H1 (cell line): ENCODE measurements at regions not wholly inside any gene's neighbourhood (a gene's known extent, or its start where the extent isn't known, plus 50 kb on each side); places are given as distances from the start of the nearest gene placed in this dataset.

ENCODE experiments used
- CTCF ChIA-PET: fragments of 300-600 bp; sonication (Branson Sonifier 250); formaldehyde crosslinking; loops from one replicate; lab custom pipeline; 2021; ENCODE audit not compliant: partially characterized antibody; lab: Charles Lee
- POLR2A ChIA-PET: fragments of 300-600 bp; sonication (Branson Sonifier 250); formaldehyde crosslinking; loops from one replicate; lab custom pipeline; 2021; ENCODE audit warnings: inconsistent platforms; ENCODE audit not compliant: partially characterized antibody; lab: Charles Lee
- DNase-seq, 2 experiments: peaks; one replicate each; pipeline versions ENCODE4 v3.0.0 to v3.0.0-alpha.2; 2010 to 2022; ENCODE audit warnings: low spot score in 2 of 2, low read depth in 1 of 2, mixed read lengths in 1 of 2
- FAIRE-seq: peaks from 2 replicates; lab custom pipeline; 2011; peaks lifted over from hg19 to GRCh38; lab: Jason Lieb, UNC
- H2AFZ ChIP-seq: 2 replicates; pipeline ENCODE4 v1.8.1; 2012; ENCODE audit warnings: low read length, inconsistent platforms
- H2AK5ac ChIP-seq: 2 replicates; pipeline ENCODE4 v1.6.1; 2013; ENCODE audit warnings: low read depth, low read length
- H2BK120ac ChIP-seq: replicated peaks from 2 replicates; pipeline ENCODE3; 2013; ENCODE audit warnings: low read depth, low read length, inconsistent platforms
- H2BK12ac ChIP-seq: 2 replicates; pipeline ENCODE4 v1.6.1; 2013; ENCODE audit warnings: low read depth, low read length
- H2BK15ac ChIP-seq: 2 replicates; pipeline ENCODE4 v1.6.1; 2013; ENCODE audit warnings: low read length
- H2BK20ac ChIP-seq: 2 replicates; pipeline ENCODE4 v1.6.1; 2013; ENCODE audit warnings: low read length
- H2BK5ac ChIP-seq: 2 replicates; pipeline ENCODE4 v1.6.1; 2013; ENCODE audit warnings: low read depth, low read length
- H3K14ac ChIP-seq: 2 replicates; pipeline ENCODE4 v1.6.1; 2013; ENCODE audit warnings: inconsistent platforms; ENCODE audit not compliant: insufficient read length
- H3K18ac ChIP-seq: 2 replicates; pipeline ENCODE4 v1.6.1; 2013; ENCODE audit warnings: low read length; ENCODE audit errors: extremely low read depth
- H3K23ac ChIP-seq: 2 replicates; pipeline ENCODE4 v1.6.1; 2013; ENCODE audit warnings: inconsistent platforms; ENCODE audit not compliant: insufficient read length
- H3K23me2 ChIP-seq: 2 replicates; pipeline ENCODE4 v1.6.1; 2013; ENCODE audit warnings: low read depth, low read length
- H3K27ac ChIP-seq: 2 replicates; pipeline ENCODE4 v1.6.1; 2011; ENCODE audit warnings: low read depth, low read length, inconsistent platforms
- H3K27me3 ChIP-seq, 4 experiments: replicated peaks in 1 of 4; 1 replicate in 1 of 4; 2 replicates in 3 of 4; pipeline versions ENCODE4 v1.6.1 to v1.8.1; 2011 to 2013; ENCODE audit warnings: low read length in 3 of 4, mild to moderate bottlenecking in 3 of 4, inconsistent platforms in 2 of 4, mixed read lengths in 2 of 4, moderate library complexity in 1 of 4; ENCODE audit not compliant: control insufficient read depth in 3 of 4, insufficient read depth in 3 of 4; ENCODE audit errors: extremely low read depth in 1 of 4
- H3K36me3 ChIP-seq, 4 experiments: 2 replicates each; pipeline versions ENCODE4 v1.6.1 to v1.8.1; 2011 to 2013; ENCODE audit warnings: mild to moderate bottlenecking in 4 of 4, low read length in 3 of 4, moderate library complexity in 2 of 4, control low read depth in 1 of 4, inconsistent platforms in 1 of 4; ENCODE audit not compliant: insufficient read depth in 4 of 4, control insufficient read depth in 2 of 4
- H3K4ac ChIP-seq: replicated peaks from 2 replicates; pipeline ENCODE3; 2013; ENCODE audit warnings: low read length, low read depth, mixed read lengths, inconsistent platforms; ENCODE audit not compliant: insufficient read length
- H3K4me1 ChIP-seq, 4 experiments: replicated peaks in 1 of 4; 1 replicate in 1 of 4; 2 replicates in 3 of 4; pipeline versions ENCODE4 v1.6.1 to v1.8.1; 2011 to 2013; ENCODE audit warnings: low read length in 3 of 4, inconsistent platforms in 2 of 4, mixed read lengths in 1 of 4; ENCODE audit not compliant: insufficient read depth in 4 of 4, control insufficient read depth in 3 of 4
- H3K4me2 ChIP-seq, 2 experiments: 2 replicates each; pipeline versions ENCODE4 v1.6.1 to v1.8.1; 2011 to 2013; ENCODE audit warnings: low read depth in 2 of 2, low read length in 2 of 2, control low read depth in 1 of 2, inconsistent platforms in 1 of 2, mild to moderate bottlenecking in 1 of 2; ENCODE audit not compliant: insufficient read depth in 1 of 2
- H3K4me3 ChIP-seq, 4 experiments: fragments of 200-600, 300-600 bp in 1 of 4; sonication (generic), shearing (Covaris generic), sonication (Bioruptor Twin) in 1 of 4; 2 replicates each; pipeline versions ENCODE4 v1.5.1 to v1.8.1; 2011 to 2016; ENCODE audit warnings: low read length in 4 of 4, low read depth in 3 of 4, control low read depth in 2 of 4, inconsistent platforms in 2 of 4, mild to moderate bottlenecking in 2 of 4, mixed read lengths in 1 of 4, moderate library complexity in 1 of 4; ENCODE audit not compliant: insufficient read depth in 2 of 4; ENCODE audit errors: extremely low read depth in 1 of 4
- H3K56ac ChIP-seq: replicated peaks from 2 replicates; pipeline ENCODE3; 2013; ENCODE audit warnings: low read depth, mild to moderate bottlenecking, mixed read lengths, low read length, inconsistent platforms; ENCODE audit not compliant: insufficient read length
- H3K79me1 ChIP-seq: 2 replicates; pipeline ENCODE4 v1.6.1; 2013; ENCODE audit warnings: low read depth, low read length, control low read depth
- H3K79me2 ChIP-seq, 2 experiments: 2 replicates each; pipeline versions ENCODE4 v1.6.1 to v1.8.1; 2012 to 2013; ENCODE audit warnings: low read length in 2 of 2, mild to moderate bottlenecking in 2 of 2, inconsistent platforms in 1 of 2; ENCODE audit not compliant: insufficient read depth in 2 of 2, control insufficient read depth in 1 of 2
- H3K9ac ChIP-seq, 4 experiments: replicated peaks in 1 of 4; 1 replicate in 1 of 4; 2 replicates in 3 of 4; pipeline versions ENCODE4 v1.6.1 to v1.8.1; 2011 to 2013; ENCODE audit warnings: low read depth in 3 of 4, low read length in 3 of 4, control low read depth in 2 of 4, mild to moderate bottlenecking in 2 of 4, moderate library complexity in 2 of 4, inconsistent platforms in 1 of 4; ENCODE audit errors: extremely low read depth in 1 of 4
- H3K9me3 ChIP-seq, 2 experiments: 2 replicates each; pipeline versions ENCODE4 v1.6.1 to v1.8.1; 2012 to 2013; ENCODE audit warnings: mild to moderate bottlenecking in 2 of 2, moderate library complexity in 2 of 2, control low read depth in 1 of 2, inconsistent platforms in 1 of 2, low read depth in 1 of 2, low read length in 1 of 2, mixed read lengths in 1 of 2; ENCODE audit not compliant: insufficient read depth in 2 of 2
- H4K20me1 ChIP-seq, 2 experiments: replicated peaks in 1 of 2; 2 replicates each; pipeline versions ENCODE3 to v1.8.1; 2011 to 2013; ENCODE audit warnings: inconsistent platforms in 2 of 2, low read length in 2 of 2, mild to moderate bottlenecking in 1 of 2; ENCODE audit not compliant: insufficient read depth in 2 of 2, control insufficient read depth in 1 of 2
- H4K5ac ChIP-seq: 2 replicates; pipeline ENCODE4 v1.6.1; 2013; ENCODE audit warnings: low read length, low read depth, mixed read lengths, inconsistent platforms; ENCODE audit not compliant: insufficient read length
- H4K8ac ChIP-seq: 2 replicates; pipeline ENCODE4 v1.8.0; 2013; ENCODE audit warnings: mild to moderate bottlenecking, moderate library complexity, low read length, inconsistent platforms; ENCODE audit not compliant: insufficient read depth; ENCODE audit errors: extremely low read depth
- H4K91ac ChIP-seq: replicated peaks from 2 replicates; pipeline ENCODE3; 2013; ENCODE audit warnings: low read length, mixed read lengths, inconsistent platforms; ENCODE audit not compliant: insufficient read length
- BACH1 ChIP-seq: IDR thresholded peaks from 2 replicates; pipeline ENCODE4 v1.6.1; 2012; ENCODE audit warnings: low read length, improper control_type of control experiment
- BCL11A ChIP-seq, 2 experiments: IDR thresholded peaks; one replicate each; pipeline ENCODE4 v1.6.1; 2011; ENCODE audit warnings: low read depth in 2 of 2, low read length in 2 of 2, mild to moderate bottlenecking in 2 of 2
- CHD2 ChIP-seq: IDR thresholded peaks from 2 replicates; pipeline ENCODE4 v1.6.1; 2012; ENCODE audit warnings: low read length, improper control_type of control experiment
- GTF2F1 ChIP-seq: IDR thresholded peaks from 2 replicates; pipeline ENCODE4 v1.6.1; 2012; ENCODE audit warnings: low read depth, low read length, improper control_type of control experiment, borderline replicate concordance
- HDAC2 ChIP-seq, 2 experiments: fragments of 300-600 bp in 1 of 2; sonication (generic) in 1 of 2; IDR thresholded peaks; 2 replicates each; pipeline ENCODE4 v1.6.1; 2011 to 2012; ENCODE audit warnings: low read depth in 2 of 2, low read length in 2 of 2, mild to moderate bottlenecking in 2 of 2, moderate library complexity in 2 of 2, borderline replicate concordance in 1 of 2, inconsistent platforms in 1 of 2
- JUN ChIP-seq: IDR thresholded peaks from 2 replicates; pipeline ENCODE4 v1.6.1; 2011; ENCODE audit warnings: low read depth, mild to moderate bottlenecking, improper control_type of control experiment, low read length
- KDM4A ChIP-seq: IDR thresholded peaks from one replicate; pipeline ENCODE4 v1.7.1; 2012; ENCODE audit warnings: low read depth, mild to moderate bottlenecking, moderate library complexity, low read length, inconsistent platforms; ENCODE audit not compliant: severe bottlenecking
- NRF1 ChIP-seq: IDR thresholded peaks from 2 replicates; pipeline ENCODE4 v1.6.1; 2011; ENCODE audit warnings: mild to moderate bottlenecking, low read depth, low read length, improper control_type of control experiment
- RNF2 ChIP-seq: fragments of 200-900, 300-1000 bp; sonication (generic); IDR thresholded peaks from 2 replicates; pipeline ENCODE4 v1.7.1; 2016; ENCODE audit warnings: borderline replicate concordance, low read depth, mild to moderate bottlenecking, antibody characterized with exemption, low read length; ENCODE audit not compliant: poor library complexity, severe bottlenecking; ENCODE audit errors: missing control alignments
- SAP30 ChIP-seq: fragments of 300-600 bp; sonication (generic); IDR thresholded peaks from 2 replicates; pipeline ENCODE4 v1.7.1; 2012; ENCODE audit warnings: low read length, moderate library complexity, mild to moderate bottlenecking, inconsistent platforms; ENCODE audit not compliant: insufficient read depth, insufficient replicate concordance
- SIRT6 ChIP-seq: IDR thresholded peaks from one replicate; pipeline ENCODE4 v1.7.1; 2012; ENCODE audit warnings: low read length, inconsistent platforms
- SUZ12 ChIP-seq: fragments of 200-600 bp; sonication (generic); IDR thresholded peaks from 2 replicates; pipeline ENCODE4 v1.6.1; 2012; ENCODE audit warnings: mild to moderate bottlenecking, inconsistent platforms, low read length, moderate library complexity, mixed read lengths
- TCF12 ChIP-seq: IDR thresholded peaks from 2 replicates; pipeline ENCODE4 v1.6.1; 2011; ENCODE audit warnings: low read depth, mild to moderate bottlenecking, low read length
- USF2 ChIP-seq: IDR thresholded peaks from 2 replicates; pipeline ENCODE4 v1.6.1; 2011; ENCODE audit warnings: low read length, improper control_type of control experiment
- WGBS, 2 experiments: shearing (Covaris generic) in 1 of 2; methylation state at CpG; one replicate each; pipeline versions ENCODE4 v1.1.6 to v1.1.7; 2013 to 2015; ENCODE audit warnings: low lambda C conversion rate in 2 of 2, mixed read lengths in 2 of 2, inconsistent platforms in 1 of 2, low coverage in 1 of 2, missing lambda C conversion rate in 1 of 2; ENCODE audit not compliant: insufficient replicate concordance in 2 of 2, insufficient coverage in 1 of 2, insufficient read length in 1 of 2; ENCODE audit errors: extremely low coverage in 1 of 2, missing lambda C conversion rate in 1 of 2; 5-methylcytosine and 5-hydroxymethylcytosine counted together

DNA sequence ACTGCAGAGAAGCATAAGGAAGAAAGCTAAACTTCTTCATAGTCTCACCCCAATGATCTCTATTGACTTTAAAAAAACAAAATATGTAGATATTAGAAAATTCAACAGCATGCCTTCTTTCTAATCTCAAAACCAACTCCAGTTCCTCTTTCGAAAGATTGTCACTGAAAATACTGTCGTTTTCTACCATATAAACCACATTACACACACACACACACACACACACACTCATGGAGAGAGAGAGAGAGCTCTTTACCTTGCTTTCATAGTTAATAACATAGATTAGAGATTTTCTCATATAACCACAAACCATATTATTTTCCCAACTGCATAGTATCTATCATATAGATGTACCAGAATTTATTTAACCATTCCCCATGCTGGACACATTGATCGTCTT is 296.2 kb upstream of the MGMT start:
- Histone ChIP-seq H3K4me2 (no peak overlapping the region), H2BK12ac (no peak overlapping the region), H3K27me3 (no peaks in the 10 kb centered on the region), H3K4ac (no peak overlapping the region), H2AK5ac (no peak overlapping the region), H3K4me3 (no peak overlapping the region), H3K23ac (no peak overlapping the region), H3K56ac (no peak overlapping the region), H3K9me3 (no peaks in the 10 kb centered on the region), H3K18ac (no peak overlapping the region), H3K14ac (no peak overlapping the region), H3K36me3 (no peaks in the 10 kb centered on the region), H3K79me1 (no peaks in the 10 kb centered on the region), H3K23me2 (no peaks in the 10 kb centered on the region), H2BK20ac (no peak overlapping the region), H3K27ac (no peak overlapping the region), H3K79me2 (no peaks in the 10 kb centered on the region), H3K9ac (no peak overlapping the region), H2BK15ac (no peak overlapping the region), H4K5ac (no peak overlapping the region), H4K20me1 (no peaks in the 10 kb centered on the region), H2BK5ac (no peak overlapping the region), H4K8ac (no peak overlapping the region), H3K4me1 (no peaks in the 10 kb centered on the region; a peak in 1 of 7 replicates), H2AFZ (no peak overlapping the region), H4K91ac (no peak overlapping the region), H2BK120ac (no peak overlapping the region)
- no peak for DNase-seq
- no peak for FAIRE-seq
- CTCF ChIA-PET, result interaction anchor here (1.7 kb wide), 1 partner anchor 162 kb away, joined by 4 read pairs; no protein-coding TSS in a partner anchor
- WGBS, 2 experiments, result 87% methylated on average over 3 of the region's 3 CpGs; no CpG with 5 or more reads in 1 of the 2 experiments
- POLR2A ChIA-PET, result no interaction called here
- TF ChIP-seq KDM4A, result no peak
- no peak for TF ChIP-seq SAP30
- no peak for TF ChIP-seq CHD2
- no peak for TF ChIP-seq BACH1
- TF ChIP-seq HDAC2 (IDR thresholded peaks at IDR 0.05; ENCODE audit: borderline replicate concordance in 1 of 2, low read depth in 2 of 2, low read length in 2 of 2), result no peak
- no peak for TF ChIP-seq JUN
- TF ChIP-seq TCF12, result no peak
- TF ChIP-seq BCL11A (IDR thresholded peaks at IDR 0.05; ENCODE audit: low read depth in 2 of 2, low read length in 2 of 2), result no peak
- TF ChIP-seq NRF1, result no peak
- TF ChIP-seq SIRT6, result no peak
- no peak for TF ChIP-seq USF2
- TF ChIP-seq RNF2, result no peak
- no peak for TF ChIP-seq GTF2F1
- no peak for TF ChIP-seq SUZ12
